T-helper 1 cell (primary cell): ENCODE measurements at regions not wholly inside any gene's neighbourhood (a gene's known extent, or its start where the extent isn't known, plus 50 kb on each side); places are given as distances from the start of the nearest gene placed in this dataset.
"Not testable (repeated sequence)": the region's sequence is repeated elsewhere in the genome, so short reads cannot be mapped to it uniquely, and the experiment has no call there.

Source experiments
- DNase-seq, 5 donors: peaks; one replicate each; pipeline ENCODE4 v3.0.0-alpha.2; 2012 to 2020

DNA sequence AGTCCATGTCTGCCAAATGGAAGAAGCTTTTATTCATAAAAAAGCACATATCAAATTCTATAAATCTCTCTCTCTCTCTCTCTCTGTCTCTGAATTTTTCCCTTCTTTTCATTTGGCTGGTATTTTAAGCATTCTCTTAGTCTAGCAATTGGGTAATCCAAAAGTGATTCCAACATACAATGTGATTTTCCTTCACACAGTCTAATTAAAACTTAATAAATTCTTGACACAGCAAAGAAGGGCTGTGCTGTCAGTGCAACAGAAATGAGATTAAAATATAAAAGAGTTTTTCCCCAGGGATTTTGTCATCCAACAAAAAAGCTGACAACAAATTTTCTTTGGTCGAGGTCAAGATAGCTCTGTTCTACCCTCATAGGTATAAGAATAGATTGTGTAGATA lies 216.9 kb downstream of the CENPC start:
- DNase-seq, result no peak

DNA sequence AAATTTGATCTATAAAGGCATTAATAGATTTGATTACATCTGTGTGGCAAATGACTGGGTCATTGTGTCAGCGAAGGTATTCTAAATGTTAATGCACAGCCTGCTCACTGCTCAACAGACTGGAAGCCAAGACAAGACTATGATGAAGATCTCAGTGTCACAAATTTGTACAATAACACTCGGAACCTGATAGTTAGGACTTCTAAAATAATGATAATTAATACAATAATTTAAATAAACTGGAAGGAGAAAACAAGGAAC lies 217.4 kb downstream of the CENPC start:
- no peak for DNase-seq

DNA sequence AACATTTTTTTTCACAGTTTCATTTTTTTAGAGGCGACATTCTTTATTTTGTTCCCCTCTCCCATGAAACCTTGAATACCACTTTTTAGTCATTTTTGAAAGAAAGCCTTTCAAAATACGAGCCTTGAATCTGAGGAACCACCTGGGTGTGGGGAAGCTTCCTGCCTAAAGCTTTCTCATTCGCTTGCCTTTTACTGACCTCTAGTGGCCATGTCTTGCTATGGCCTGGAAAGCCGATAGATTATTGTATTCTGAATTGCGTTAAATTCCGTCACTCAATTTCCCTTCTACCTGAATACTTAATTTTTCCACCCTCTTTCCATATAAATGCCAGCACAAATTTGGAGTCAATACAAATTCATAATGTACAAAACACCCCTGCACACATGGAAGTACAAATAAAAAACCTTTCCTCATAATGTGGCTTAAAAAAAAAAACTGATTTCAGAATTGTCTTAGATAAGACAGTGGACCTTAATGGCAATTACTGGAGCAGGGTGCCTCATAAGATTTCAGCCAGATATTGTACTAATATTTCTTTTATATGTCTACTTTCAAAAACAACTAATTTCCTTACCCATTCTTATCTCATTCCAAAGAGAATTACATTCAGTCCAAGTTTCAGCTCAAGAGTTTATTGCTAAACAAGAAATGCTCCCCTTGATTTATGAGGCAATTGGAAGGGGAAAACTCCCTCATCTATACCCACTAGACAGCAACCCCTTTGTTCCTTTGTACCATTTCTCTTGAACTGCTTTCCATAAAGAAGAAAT lies 217.9 kb downstream of the CENPC start:
- DNase-seq, result peak in 3 of 5 donors; percentile 4 to 39 (median 37)

DNA sequence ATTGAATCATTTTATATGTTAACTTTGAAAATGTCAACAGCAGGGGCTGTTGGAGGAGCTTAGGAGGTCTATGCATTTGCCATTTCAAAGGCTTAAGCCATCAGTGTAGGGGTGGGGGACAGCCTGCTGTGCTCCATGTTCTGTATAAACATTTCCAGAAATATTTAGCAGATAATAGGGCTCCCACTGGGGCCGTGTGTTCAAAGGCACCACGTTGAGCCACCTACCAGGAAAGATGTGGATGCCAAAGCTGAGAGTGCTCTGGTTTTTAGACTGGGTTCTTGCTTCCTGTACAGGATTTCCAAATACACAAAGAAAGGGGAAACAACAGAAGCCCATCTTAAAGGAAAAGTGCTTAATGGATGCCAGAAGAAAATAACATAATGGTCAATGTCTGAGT lies 219.5 kb downstream of the CENPC start:
- no peak for DNase-seq

DNA sequence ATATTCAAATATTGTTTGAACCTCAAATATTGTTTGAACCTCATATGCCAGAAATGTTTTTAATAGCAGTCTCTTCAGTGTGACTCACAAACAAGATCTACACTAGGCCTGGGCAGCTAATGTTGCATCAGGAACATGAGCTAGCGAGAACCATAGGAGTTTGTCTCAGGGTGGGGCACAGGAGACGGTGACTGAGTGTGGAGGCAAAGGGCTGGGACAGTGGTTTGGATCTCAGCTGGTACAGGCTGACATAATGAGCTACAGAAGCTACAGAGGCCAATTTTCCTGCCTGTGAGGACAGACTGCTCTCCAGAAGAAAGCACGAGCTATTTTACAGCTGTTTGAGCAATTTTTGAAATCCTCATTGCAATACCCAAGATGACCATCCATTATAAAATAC lies 224.7 kb downstream of the CENPC start:
- no peak for DNase-seq

DNA sequence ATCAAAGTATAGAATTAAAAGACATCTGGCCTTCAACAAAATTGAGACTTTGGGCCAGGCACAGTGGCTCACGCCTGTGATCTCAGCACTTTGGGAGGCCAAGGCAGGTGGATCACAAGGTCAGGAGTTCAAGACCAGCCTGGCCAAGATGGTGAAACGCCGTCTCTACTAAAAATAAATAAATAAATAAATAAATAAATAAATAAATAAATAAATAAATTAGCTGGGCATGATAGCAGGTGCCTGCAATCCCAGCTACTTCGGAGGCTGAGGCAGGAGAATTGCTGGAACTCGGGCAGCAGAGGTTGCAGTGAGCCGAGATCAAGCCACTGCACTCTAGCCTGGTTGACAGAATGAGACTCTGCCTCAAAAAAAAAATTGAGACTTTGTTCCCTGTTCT lies 225.7 kb downstream of the CENPC start:
- DNase-seq, result not testable (repeated sequence)

DNA sequence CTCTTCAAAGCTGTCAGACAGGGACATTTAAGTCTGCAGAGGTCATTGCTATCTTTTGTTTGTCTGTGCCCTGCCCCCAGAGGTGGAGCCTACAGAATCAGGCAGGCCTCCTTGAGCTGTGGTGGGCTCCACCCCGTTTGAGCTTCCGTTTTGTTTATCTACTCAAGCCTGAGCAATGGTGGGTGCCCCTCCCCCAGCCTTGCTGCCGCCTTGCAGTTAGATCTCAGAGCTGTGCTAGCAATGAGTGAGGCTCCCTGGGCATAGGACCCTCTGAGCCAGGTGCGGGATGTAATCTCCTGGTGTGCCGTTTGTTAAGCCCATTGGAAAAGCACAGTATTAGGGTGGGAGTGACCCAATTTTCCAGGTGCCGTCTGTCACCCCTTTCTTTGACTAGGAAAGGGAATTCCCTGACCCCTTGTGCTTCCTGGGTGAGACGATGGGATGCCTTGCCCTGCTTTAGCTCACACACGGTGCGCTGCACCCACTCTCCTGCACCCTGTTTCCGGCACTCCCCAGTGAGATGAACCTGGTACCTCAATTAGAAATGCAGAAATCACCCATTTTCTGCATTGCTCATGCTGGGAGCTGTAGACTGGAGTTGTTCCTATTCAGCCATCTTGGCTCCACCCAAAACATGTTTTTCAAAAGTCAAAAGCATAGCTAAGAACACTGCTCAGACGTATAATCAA lies 244.7 kb downstream of the CENPC start:
- DNase-seq, result not testable (repeated sequence)

DNA sequence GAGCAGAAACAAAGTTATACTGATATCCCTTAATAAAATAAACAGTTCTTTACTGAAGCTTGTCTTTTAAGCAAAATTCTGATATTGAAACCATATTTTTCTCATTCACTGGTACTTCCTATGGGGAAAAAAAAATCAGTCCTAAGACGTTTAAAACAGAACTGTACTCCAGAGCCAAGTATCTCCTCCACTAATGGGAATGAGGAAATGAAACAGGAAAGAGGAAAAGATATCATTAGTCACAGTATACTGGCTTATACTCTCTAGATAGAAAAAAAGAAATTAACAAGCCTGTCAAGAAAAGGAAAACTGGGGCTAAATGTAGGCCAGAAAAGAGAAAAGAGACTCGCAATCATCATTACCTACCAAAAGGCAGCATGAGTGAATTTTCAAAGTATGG lies 252.7 kb downstream of the CENPC start:
- DNase-seq, result no peak

DNA sequence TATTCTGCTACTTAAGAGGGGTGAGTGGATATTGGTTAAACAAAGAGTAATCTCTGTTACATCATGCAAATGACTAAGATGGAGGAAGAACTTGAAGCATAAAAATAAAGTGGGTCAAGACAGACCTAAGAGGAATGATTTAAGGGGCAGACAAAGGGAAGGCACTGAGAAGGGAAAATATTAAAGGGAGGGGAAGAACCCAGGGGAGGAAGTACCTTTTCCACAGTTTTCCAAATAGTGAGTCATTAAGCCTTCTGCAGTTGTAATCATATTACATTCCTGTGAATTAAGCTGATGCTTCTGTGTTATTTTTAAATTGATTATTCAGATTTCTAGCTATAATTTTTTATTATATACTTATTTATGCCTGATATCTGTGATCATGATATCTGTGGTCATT lies 253.3 kb downstream of the CENPC start:
- no peak for DNase-seq

DNA sequence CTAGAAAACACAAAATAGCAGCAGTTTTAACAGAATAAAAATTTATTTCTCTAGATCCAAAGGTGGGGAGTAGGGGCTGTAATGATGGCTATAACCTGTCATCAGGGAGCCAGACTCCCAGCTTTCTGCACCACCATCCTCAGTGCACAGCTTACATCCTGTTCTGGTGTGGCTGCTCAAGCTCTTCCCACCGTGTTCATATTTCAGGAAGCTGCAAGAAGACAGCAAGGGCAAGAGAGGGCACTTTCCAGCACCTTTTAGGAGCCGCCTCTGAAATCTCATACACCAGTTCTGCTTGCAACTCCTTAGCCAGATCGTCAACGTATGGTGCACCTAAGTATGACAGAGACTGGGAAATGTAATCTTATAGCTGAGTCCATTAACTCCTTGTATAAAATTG lies 253.7 kb downstream of the CENPC start:
- no peak for DNase-seq

DNA sequence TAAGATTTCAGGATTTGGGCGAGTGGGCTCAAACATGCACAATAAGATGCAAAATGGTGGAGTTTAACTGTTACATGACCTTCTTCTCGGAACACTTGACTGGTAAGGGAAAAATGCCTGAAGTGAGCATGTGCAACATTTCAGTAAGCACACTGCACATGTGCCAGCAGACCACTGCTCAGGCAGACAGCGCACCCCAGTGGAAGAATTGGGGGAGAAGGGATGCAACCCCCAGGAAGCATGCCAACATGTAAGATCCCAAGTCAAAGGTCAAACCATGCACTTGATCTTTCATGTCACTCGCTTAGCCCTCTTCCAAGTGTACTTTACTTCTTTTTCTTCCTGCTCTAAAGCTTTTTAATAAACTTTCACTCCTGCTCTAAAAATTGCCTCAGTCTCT lies 256.3 kb downstream of the CENPC start:
- DNase-seq, result no peak

DNA sequence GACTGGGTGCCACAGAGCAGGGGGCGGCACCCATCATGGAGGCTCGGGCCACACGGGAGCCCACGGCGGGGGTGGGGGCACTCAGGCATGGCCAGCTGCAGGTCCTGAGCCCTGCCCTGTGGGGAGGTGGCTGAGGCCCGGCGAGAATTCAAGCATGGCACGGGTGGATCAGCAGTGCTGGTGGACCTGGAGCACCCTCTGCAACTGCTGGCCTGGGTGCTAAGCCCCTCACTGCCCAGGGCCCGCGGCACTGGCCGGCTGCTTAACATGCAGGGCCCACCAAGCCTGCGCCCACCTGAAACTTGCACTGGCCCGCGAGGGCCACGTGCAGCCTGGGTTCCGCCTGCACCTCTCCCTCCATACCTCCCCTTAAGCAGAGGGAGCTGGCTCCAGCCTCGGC lies 258.6 kb downstream of the CENPC start:
- DNase-seq, result no peak

DNA sequence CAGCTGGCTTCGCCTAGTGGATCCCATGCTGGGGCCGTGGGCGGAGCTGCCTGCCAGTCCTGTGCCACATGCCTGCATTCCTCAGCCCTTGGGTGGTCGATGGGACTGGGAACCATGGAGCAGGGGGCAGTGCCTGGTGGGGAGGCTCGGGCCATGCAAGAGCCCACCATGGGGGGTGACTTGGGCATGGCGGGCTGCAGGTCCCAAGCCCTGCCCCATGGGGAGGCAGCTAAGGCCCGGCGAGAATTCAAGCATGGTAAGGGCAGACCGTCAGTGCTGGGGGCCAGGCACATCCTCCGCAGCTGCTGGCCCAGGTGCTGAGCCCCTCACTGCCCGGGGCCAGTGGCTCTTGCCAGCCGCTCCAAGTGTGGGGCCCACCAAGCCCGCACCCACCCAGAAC lies 262.6 kb downstream of the CENPC start:
- no peak for DNase-seq

DNA sequence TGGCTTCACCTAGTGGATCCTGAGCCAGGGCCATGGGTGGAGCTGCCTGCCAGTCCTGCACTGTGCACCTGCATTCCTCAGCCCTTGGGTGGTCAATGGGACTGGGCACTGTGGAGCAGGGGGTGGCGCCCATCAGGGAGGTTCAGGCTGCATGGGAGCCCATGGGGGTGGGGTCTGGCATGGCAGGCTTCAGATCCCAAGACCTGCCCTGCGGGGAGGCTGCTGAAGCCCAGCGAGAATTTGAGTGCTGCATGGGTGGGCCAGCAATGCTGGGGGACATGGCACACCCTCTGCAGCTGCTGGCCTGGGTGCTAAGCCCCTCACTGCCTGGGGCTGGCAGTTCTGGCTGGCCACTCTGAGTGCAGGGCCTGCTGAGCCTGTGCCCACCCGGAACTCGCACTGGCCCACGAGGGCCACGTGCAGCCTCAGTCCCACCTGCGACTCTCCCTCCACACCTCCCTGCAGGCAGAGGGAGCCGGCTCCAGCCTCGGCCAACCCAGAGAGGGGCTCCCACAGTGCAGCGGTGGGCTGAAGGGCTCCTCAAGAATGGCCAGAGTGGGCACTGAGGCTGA lies 270.0 kb downstream of the CENPC start:
- DNase-seq, result no peak

DNA sequence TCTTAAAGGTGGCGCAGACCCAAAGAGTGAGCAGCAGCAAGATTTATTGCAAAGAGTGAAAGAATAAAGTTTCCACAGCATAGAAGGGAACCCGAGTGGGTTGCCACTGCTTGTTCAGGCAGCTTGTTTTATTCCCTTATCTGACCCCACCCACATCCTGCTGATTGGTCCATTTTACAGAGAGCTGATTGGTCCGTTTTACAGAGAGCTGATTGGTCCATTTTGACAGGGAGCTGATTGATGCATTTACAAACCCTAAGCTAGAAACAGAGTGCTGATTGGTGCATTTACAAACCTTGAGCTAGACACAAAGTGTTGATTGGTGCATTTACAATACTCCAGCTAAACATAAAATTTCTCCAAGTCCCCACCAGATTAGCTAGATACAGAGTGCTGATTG lies 270.6 kb downstream of the CENPC start:
- not testable (repeated sequence) for DNase-seq

DNA sequence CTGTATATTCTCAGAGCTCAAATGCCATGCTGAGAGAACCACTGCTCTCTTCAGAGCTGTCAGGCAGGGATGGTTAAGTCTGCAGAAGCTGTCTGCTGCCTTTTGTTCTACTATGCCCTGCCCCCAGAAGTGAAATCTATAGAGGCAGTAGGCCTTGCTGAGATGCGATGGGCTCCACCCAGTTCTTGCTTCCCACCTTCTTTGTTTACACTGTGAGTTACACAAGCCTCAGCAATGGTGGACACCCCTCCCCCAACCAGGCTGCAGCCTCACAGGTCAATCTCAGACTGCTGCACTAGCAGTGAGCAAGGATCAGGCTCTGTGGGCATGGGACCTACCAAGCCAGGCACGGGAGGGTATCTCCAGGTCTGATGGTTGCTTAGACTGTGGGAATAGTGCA lies 271.6 kb downstream of the CENPC start:
- no peak for DNase-seq

DNA sequence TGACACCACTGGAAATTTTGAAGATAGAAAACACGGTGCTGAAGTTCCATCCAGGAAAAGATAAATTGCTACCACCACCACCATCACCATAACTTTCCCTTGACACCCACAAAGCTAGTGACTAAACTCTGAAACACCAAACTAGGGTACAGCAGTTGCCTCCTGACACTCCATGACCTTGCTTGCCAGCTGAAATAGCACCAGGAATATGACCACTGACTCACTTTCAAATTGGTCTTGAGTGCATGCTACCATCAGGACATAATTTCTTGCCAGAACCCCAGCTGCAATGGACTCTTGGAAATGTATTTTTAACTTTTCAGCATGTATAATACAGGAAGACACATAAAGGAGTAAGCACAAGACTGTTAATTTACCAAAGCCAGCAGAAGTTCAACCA lies 283.3 kb downstream of the CENPC start:
- no peak for DNase-seq

DNA sequence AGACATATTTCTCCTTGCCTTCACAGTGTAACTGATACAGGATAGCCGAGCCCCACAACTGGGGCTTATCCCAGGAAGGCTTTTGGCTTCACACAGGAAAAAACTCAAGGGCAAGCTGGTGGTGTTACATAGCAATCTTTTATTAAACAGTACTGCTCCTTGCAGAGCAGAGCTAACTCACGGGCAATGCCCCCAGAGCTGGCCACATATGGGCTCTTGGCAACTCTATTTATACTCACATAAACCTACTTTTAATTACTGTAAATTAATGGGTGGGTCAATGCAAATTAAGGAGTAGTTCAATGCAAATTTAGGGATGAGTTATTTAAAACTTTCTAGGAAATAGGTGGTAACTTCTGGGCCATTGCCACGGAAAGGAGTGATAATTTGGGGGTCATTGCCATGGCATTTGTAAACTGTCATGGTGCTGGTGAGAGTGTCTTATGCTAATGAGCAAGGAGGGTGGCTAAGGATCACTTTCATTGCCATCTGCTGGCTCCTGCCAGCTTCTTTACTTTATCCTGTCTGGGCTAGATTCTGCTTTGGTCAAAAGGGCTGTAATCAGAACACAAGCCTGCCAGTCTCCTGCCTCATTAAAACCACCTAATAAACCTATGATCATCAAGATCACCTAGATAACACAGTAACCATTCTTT lies 288.8 kb downstream of the CENPC start:
- DNase-seq, result no peak

DNA sequence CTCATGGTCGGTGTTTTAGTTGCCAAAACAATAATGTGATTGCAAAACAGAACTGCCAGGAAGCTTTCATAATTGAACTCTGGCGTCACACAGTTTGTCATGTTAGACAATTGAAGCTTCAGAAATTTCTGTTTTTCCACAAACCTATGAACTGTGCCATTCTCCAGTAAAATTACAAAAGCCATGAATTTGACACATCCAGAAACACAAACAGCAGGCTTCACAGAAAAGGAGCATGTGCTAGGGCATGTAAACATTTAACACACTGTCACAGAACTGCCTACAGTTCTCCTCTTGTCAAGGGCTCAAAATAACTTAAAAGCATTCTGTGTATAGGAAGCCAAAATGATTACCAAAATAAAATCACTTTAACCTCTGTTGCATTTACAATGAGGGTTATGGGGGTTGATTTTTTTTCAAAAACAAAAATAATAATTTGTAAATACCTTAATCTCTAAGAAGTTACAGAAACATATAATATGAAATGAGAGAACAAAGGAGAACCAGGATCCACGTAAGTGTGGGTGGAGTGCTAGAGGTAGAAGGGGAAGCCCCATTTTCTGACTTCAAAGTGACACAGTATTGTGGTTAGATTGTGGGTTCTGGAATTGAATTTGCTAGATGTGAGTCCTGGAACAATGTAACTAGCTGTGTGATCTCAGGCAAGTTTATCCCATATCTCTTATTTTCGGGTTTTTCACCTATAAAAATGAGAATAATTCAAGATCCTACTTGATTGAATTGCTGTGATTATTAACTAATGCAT lies 295.0 kb downstream of the CENPC start:
- DNase-seq, result no peak

DNA sequence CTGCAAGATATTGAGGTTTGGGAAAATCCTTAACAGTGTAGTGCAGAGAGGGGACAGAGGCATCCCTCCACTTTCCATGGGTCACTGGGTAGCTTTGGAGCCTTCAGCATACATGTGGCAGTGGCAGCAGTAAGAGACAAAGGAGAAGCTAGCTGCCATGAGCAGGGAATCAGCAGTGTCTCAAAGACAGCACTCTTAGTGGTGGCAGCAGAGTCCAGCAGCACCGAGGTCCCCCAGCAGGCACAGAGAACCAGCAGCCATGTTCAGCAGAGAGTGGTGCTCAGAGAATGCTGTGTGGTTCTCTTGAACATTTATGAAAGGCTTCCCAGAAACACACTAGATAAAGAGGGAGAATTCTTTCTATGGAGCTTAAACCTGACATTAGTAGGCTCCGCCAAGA lies 308.5 kb downstream of the CENPC start:
- DNase-seq, result no peak

DNA sequence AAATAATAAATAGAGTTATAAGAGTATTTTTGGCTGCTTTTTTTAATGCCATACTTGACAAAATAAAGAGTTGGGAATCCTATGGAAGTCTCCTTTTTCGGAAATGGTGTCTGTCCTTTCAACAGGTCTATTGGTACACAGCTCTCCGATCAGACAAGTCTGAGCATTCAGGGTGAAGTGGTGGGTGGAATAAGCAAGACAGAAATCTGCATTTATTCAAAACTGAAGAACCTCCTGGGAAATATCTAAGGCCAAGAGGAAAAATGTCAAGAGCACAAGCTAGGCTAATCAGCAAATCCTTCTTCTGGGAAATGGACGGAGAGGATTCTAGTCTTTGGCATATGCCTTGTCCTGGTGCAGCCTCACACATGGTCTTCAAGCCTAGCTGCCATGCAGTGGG lies 309.0 kb downstream of the CENPC start:
- no peak for DNase-seq

DNA sequence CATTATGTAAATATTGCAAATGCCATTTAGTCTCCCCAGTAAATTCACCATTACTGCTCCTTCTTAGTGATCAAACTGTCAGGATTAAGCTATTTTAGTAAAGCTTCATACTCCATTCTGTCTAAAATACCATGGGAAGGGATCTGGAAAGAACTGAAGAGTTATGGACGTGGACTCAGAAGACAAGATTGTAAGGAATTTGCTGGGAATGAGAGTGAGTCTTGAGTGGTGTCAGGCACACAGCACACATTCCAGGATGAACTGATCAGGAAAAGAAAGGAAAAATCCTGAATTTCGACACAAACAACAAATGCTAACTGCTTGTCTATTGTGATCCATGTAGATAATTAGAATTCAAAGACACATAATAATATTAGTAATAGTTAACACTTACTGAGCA lies 311.0 kb downstream of the CENPC start:
- DNase-seq, result no peak

DNA sequence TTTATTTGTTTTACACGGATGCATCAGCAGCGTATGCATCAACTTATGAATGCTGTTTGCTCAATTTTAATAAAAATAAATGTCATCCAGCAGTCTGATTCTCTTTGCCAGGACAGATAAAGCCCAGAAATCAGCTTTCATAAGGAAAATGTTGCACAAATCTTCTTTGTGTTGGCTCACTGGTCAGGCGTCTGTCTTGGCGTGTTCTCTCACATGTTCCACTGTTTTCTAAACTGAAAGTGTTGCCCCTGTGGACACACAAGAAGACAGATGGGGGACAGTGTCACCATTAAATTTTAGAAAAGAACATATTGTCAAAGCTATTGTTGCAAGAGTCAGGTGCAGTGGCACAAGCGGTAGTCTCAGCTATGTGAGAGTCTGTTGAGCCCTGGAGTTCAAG lies 316.2 kb downstream of the CENPC start:
- DNase-seq, result no peak
